Osteocyte (in vitro differentiated cells): ENCODE measurements at regions not wholly inside any gene's neighbourhood (a gene's known extent, or its start where the extent isn't known, plus 50 kb on each side); places are given as distances from the start of the nearest gene placed in this dataset.

Experiments used
- DNase-seq: peaks from one replicate; pipeline ENCODE4 v3.0.0; 2021; ENCODE audit warnings: mixed read lengths; ENCODE audit not compliant: unreplicated experiment; ENCODE audit errors: extremely low spot score
- H3K27ac Mint-ChIP-seq: one replicate; pipeline ENCODE4 v1.8.0; 2021; ENCODE audit warnings: mild to moderate bottlenecking, mixed read lengths; ENCODE audit not compliant: unreplicated experiment
- H3K27me3 Mint-ChIP-seq: one replicate; pipeline ENCODE4 v1.8.0; 2021; ENCODE audit warnings: mixed read lengths; ENCODE audit not compliant: unreplicated experiment
- H3K36me3 Mint-ChIP-seq: one replicate; pipeline ENCODE4 v1.8.0; 2021; ENCODE audit warnings: mixed read lengths; ENCODE audit not compliant: unreplicated experiment
- H3K4me1 Mint-ChIP-seq: one replicate; pipeline ENCODE4 v1.8.0; 2021; ENCODE audit warnings: mixed read lengths; ENCODE audit not compliant: unreplicated experiment
- H3K4me3 Mint-ChIP-seq: one replicate; pipeline ENCODE4 v1.8.0; 2021; ENCODE audit warnings: mild to moderate bottlenecking, moderate library complexity, mixed read lengths; ENCODE audit not compliant: unreplicated experiment
- H3K9me3 Mint-ChIP-seq: one replicate; pipeline ENCODE4 v1.8.0; 2021; ENCODE audit warnings: mixed read lengths; ENCODE audit not compliant: unreplicated experiment
- CTCF ChIP-seq: fragments of 200-600 bp; sonication (generic); IDR thresholded peaks from 2 replicates; pipeline ENCODE4 v1.5.0; 2021; ENCODE audit warnings: antibody characterized with exemption, mild to moderate bottlenecking, moderate library complexity

GRCh38 chr6:156166093-156166492 lies 611.1 kb upstream of the ARID1B start:
- no peaks in the 10 kb centered on the region for H3K4me1 Mint-ChIP-seq
- no peak overlapping the region for H3K4me3 Mint-ChIP-seq
- H3K36me3 Mint-ChIP-seq: no peaks in the 10 kb centered on the region
- H3K27ac Mint-ChIP-seq: no peak overlapping the region
- H3K27me3 Mint-ChIP-seq: peaks cover 3% of the 10 kb centered on the region
- DNase-seq: no peak
- no peak for TF ChIP-seq CTCF
- H3K9me3 Mint-ChIP-seq: peaks cover 4% of the 10 kb centered on the region

GRCh38 chr6:156164701-156165452 lies 612.3 kb upstream of the ARID1B start:
- DNase-seq: no peak
- no peaks in the 10 kb centered on the region for H3K4me1 Mint-ChIP-seq
- no peaks in the 10 kb centered on the region for H3K36me3 Mint-ChIP-seq
- H3K27me3 Mint-ChIP-seq: peaks cover 3% of the 10 kb centered on the region
- H3K27ac Mint-ChIP-seq: no peak overlapping the region
- peaks cover 4% of the 10 kb centered on the region for H3K9me3 Mint-ChIP-seq
- TF ChIP-seq CTCF: no peak
- H3K4me3 Mint-ChIP-seq: no peak overlapping the region

- H3K9me3 Mint-ChIP-seq: peaks cover 4% of the 10 kb centered on the region
- no peak overlapping the region for H3K27ac Mint-ChIP-seq
- DNase-seq: no peak
- H3K4me3 Mint-ChIP-seq: no peak overlapping the region
- TF ChIP-seq CTCF: no peak
- H3K36me3 Mint-ChIP-seq: no peaks in the 10 kb centered on the region
- peaks cover 3% of the 10 kb centered on the region for H3K27me3 Mint-ChIP-seq
- no peaks in the 10 kb centered on the region for H3K4me1 Mint-ChIP-seq
Measured at GRCh38 chr6:156163311-156163710, 613.9 kb upstream of the ARID1B start.

- peaks cover 3% of the 10 kb centered on the region for H3K27me3 Mint-ChIP-seq
- peaks cover 4% of the 10 kb centered on the region for H3K9me3 Mint-ChIP-seq
- no peaks in the 10 kb centered on the region for H3K36me3 Mint-ChIP-seq
- H3K4me1 Mint-ChIP-seq: no peaks in the 10 kb centered on the region
- no peak overlapping the region for H3K4me3 Mint-ChIP-seq
- H3K27ac Mint-ChIP-seq: no peak overlapping the region
- TF ChIP-seq CTCF: no peak
- no peak for DNase-seq
Measured at GRCh38 chr6:156161471-156161870, 615.7 kb upstream of the ARID1B start.

- Mint-ChIP-seq H3K27ac (no peak overlapping the region), H3K9me3 (peaks cover 4% of the 10 kb centered on the region), H3K27me3 (peaks cover 3% of the 10 kb centered on the region), H3K4me3 (no peak overlapping the region), H3K36me3 (no peaks in the 10 kb centered on the region), H3K4me1 (no peaks in the 10 kb centered on the region)
- DNase-seq: no peak
- TF ChIP-seq CTCF: no peak
Measured at GRCh38 chr6:156160795-156161165, 616.4 kb upstream of the ARID1B start.
